GM12873 (cell line): ENCODE measurements at regions not wholly inside any gene's neighbourhood (a gene's known extent, or its start where the extent isn't known, plus 50 kb on each side); places are given as distances from the start of the nearest gene placed in this dataset.

Experiments used
- TF ChIP-seq, protein P1 (sequence below): IDR thresholded peaks from 2 replicates; pipeline ENCODE4 v1.5.1; 2012; ENCODE audit warnings: low read depth, mild to moderate bottlenecking, moderate library complexity, low read length, control low read depth; ENCODE audit not compliant: insufficient read depth; ENCODE audit errors: missing control alignments

DNA sequence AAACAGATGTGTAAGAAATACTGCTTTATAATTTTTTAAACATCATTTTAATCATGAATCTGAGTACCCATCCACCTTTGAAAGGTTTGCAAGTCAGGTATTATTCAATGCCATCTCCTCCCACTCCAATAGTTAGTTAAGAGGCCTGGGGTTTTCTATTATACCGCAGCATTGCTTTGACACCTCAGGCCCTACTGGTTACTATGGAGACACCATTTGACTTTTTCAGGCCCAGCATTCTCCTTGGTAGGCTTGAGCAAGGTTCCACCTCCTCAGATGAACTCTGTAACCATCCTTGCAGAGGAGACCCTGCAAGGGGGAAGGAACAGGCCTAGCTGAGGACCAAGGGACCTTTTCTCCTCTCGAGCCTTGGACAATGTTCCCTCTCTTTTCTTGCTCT lies 326.9 kb upstream of the NPSR1 start:
- TF ChIP-seq, protein P1, sequence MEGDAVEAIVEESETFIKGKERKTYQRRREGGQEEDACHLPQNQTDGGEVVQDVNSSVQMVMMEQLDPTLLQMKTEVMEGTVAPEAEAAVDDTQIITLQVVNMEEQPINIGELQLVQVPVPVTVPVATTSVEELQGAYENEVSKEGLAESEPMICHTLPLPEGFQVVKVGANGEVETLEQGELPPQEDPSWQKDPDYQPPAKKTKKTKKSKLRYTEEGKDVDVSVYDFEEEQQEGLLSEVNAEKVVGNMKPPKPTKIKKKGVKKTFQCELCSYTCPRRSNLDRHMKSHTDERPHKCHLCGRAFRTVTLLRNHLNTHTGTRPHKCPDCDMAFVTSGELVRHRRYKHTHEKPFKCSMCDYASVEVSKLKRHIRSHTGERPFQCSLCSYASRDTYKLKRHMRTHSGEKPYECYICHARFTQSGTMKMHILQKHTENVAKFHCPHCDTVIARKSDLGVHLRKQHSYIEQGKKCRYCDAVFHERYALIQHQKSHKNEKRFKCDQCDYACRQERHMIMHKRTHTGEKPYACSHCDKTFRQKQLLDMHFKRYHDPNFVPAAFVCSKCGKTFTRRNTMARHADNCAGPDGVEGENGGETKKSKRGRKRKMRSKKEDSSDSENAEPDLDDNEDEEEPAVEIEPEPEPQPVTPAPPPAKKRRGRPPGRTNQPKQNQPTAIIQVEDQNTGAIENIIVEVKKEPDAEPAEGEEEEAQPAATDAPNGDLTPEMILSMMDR, result no peak

DNA sequence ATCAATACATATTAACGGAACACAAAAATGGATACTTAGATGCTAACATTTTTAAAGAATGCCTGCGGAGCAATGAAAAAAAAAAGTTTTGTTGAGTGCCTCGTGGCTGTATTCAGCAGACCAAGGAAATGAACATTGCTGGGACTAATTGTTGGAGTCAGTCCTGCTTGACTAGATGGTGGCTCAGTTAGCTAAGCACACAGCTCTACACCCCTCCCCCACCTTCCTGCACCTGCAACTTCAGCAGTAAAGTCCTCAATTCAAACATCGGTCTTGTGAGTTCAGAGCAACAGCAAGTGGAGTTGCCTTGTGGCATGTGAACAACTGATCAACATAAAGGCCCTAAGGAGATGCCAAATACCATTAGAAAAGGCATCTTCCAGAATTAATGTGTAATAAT lies 326.0 kb upstream of the NPSR1 start:
- TF ChIP-seq, protein P1, result no peak

DNA sequence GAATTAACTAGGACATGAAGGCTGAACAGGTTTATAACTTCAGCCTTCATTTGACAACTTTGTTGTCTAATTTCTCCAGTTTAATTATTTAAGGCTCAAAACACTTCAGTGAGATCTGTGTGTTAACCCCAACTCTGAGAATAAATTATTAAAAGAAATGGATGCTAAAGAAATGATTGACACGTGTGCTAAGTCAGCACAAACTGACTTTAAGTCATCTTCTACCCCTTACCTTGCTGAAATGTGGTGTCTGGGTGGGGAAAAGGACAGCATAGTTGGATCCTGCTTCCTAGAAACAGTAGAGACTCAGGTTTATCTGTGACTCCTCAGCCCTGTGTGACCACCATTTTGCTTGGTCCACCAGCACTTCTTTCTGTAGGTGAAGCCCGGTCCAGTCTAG lies 324.8 kb upstream of the NPSR1 start:
- TF ChIP-seq, protein P1, result no peak

DNA sequence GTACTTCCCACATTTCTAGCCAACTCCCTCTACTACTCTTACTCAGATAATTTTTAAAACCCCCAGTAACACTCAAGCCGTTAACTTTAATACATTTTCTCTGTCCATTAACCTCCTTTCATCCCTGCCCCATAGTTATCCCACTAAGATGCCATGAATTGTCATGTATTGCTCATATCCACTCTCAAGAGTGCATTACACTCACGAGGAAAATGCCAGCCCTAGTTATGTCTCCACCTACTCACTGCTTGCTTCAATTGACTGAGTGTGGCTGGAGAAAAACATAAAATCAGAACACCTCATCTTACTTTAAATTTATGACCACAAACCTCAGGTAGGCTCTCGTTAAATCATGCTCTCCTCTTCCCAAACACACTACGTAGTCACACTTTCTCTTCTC lies 324.1 kb upstream of the NPSR1 start:
- TF ChIP-seq, protein P1, result no peak

DNA sequence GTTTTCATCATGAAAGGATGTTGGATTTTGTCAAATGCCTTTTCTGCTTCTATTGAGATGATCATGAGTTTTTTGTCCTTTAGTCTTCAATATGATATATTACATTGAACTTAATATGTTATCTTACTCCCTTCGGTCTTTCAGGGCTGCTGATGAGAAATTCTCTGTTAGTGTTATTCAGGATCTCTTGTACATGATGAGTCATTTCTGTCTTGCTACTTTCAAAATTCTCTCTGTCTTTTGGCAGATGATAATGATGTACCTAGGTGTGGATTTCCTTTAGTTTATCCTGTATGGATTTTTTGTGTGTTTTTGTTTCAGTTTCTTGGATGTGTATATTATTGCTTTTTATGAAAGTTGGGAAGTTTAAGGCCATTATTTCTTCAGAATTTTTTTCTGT lies 320.9 kb upstream of the NPSR1 start:
- TF ChIP-seq, protein P1, result no peak

DNA sequence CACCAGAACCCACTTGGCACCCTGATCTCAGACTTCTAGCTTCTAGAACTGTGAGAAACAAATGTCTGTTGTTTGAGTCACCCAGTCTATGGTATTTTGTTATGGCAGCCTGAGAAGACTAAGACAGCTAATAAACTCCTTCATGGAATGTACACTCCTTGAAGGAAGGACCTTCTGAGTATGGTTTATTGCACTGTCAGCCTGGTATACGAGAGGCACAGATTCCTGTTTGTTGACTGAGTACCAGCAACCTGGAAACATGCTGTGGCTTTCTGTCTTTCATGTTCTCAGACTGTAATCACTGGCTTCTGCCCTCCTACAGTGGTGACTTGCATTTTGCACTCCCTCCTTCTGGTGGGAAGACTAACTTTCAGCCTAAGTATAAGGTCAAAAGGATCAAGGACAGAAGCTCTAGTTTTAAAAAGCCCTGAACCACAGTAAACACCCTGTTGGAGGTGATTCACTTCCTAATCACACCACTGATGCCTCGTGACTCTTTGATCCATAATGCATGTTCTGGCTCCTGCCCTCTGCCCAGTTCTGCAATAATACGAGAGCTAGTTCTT lies 319.0 kb upstream of the NPSR1 start:
- TF ChIP-seq, protein P1, result no peak

DNA sequence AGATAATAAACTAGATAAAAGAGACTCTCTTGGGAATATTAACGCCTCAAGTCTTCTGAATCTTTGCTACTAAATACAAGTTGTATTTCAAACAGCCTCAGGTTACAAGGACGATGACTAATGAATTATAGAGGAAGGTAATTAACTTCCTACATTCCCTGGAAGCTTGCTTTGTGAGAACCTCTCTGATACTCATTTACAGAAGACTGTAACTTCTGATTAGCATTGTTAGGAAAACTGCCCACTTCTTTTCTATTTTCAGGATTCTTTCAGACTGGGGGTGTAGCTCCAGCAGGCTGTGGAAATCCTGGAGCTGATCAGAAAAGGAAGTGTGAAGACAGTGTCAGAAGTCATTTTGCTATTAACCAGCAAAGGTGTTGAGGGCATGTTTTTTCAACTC lies 316.7 kb upstream of the NPSR1 start:
- TF ChIP-seq, protein P1, result no peak
